ENCODE measurements at regions not wholly inside any gene's neighbourhood (a gene's known extent, or its start where the extent isn't known, plus 50 kb on each side); places are given as distances from the start of the nearest gene placed in this dataset.

DNA sequence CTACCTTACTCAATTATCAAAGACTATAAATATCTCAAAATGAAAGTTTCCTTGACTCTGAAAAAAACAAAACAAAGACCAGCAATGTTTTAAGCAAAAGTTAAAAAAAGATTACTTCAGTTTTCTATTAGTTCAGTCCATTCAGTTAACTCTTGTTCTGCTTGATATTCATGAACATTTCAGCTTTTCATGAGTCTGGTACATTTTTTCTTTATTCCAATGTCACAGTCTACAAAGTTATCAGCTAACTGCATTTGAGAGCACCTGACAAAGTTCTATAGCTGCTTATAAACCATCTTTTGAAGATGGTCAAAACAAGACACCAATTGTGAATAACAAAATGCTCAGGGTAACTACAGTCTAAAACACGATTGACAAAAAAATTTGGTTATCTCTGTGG is 156.1 kb upstream of the NOX3 start:
- no peak for TF ChIP-seq EZH2phosphoT487 (IDR thresholded peaks at IDR 0.05; ENCODE audit: insufficient read depth, low read depth)
- no peak for TF ChIP-seq EZH2 (IDR thresholded peaks at IDR 0.05; ENCODE audit: insufficient read depth, poor library complexity, severe bottlenecking)
- no peaks in the 10 kb centered on the region for H3K9me3 ChIP-seq (ENCODE audit: low read depth)
- no peaks in the 10 kb centered on the region for H4K20me1 ChIP-seq (ENCODE audit: insufficient read depth)
- no peaks in the 10 kb centered on the region for H3K27me3 ChIP-seq (replicated peaks; ENCODE audit: insufficient read depth)
- no peaks in the 10 kb centered on the region for H3K4me1 ChIP-seq (ENCODE audit: insufficient read depth)
- no peaks in the 10 kb centered on the region for H3K36me3 ChIP-seq (ENCODE audit: low read depth)
- no peak overlapping the region for H3K9ac ChIP-seq
- no peak for DNase-seq
- in situ Hi-C loops (cut with MboI) = no loop called here
- H3K4me2 ChIP-seq (ENCODE audit: unreplicated experiment) = no peak overlapping the region
- H3K4me3 ChIP-seq = no peak overlapping the region
- H3K79me2 ChIP-seq (ENCODE audit: insufficient read depth) = no peaks in the 10 kb centered on the region
- H3F3A ChIP-seq (ENCODE audit: insufficient read depth) = no peaks in the 10 kb centered on the region
- no peaks in the 10 kb centered on the region for H3K9me2 ChIP-seq (ENCODE audit: insufficient read depth)
- no peak overlapping the region for H2AFZ ChIP-seq
- H3K27ac ChIP-seq = no peak overlapping the region
- WGBS, 2 experiments (ENCODE audit: low coverage in 1 of 2, low lambda C conversion rate in 2 of 2, missing lambda C conversion rate in 2 of 2) = 13% methylated on average over 1 of the region's 1 CpG

DNA sequence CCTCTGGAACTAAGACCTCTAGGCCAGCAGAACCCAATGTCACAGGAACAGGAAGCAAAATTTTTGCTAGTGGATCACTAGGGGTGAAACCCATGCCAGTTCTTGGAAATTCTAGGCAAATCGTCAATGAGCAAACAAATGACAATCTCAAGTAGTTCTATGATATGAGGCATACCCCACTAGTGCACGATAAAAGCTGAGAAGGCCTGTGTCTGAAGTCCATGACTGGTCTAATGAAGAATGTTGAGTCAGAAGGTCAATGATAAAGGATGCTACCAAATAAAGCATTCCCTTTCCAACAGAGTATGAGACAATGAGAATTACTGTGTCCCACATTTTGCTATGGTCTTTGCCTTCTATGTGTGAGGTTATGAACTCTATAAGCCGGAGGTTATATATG is 149.4 kb upstream of the NOX3 start:
- Histone ChIP-seq H3K27me3 (replicated peaks; ENCODE audit: insufficient read depth) (no peaks in the 10 kb centered on the region), H3K9ac (no peak overlapping the region), H3K4me1 (ENCODE audit: insufficient read depth) (no peaks in the 10 kb centered on the region), H3K79me2 (ENCODE audit: insufficient read depth) (no peaks in the 10 kb centered on the region), H4K20me1 (ENCODE audit: insufficient read depth) (no peaks in the 10 kb centered on the region), H3K27ac (no peak overlapping the region), H3K36me3 (ENCODE audit: low read depth) (no peaks in the 10 kb centered on the region), H3F3A (ENCODE audit: insufficient read depth) (no peaks in the 10 kb centered on the region), H3K9me2 (ENCODE audit: insufficient read depth) (no peaks in the 10 kb centered on the region), H3K4me2 (ENCODE audit: unreplicated experiment) (no peak overlapping the region), H3K4me3 (no peak overlapping the region), H3K9me3 (ENCODE audit: low read depth) (no peaks in the 10 kb centered on the region), H2AFZ (no peak overlapping the region)
- in situ Hi-C loops (cut with MboI) = no loop called here
- TF ChIP-seq EZH2phosphoT487 (IDR thresholded peaks at IDR 0.05; ENCODE audit: insufficient read depth, low read depth) (no peak), EZH2 (IDR thresholded peaks at IDR 0.05; ENCODE audit: insufficient read depth, poor library complexity, severe bottlenecking) (no peak)
- no peak for DNase-seq
- WGBS, 2 experiments (ENCODE audit: low coverage in 1 of 2, low lambda C conversion rate in 2 of 2, missing lambda C conversion rate in 2 of 2) = 37 to 45% methylated on average over 3 of the region's 3 CpGs

DNA sequence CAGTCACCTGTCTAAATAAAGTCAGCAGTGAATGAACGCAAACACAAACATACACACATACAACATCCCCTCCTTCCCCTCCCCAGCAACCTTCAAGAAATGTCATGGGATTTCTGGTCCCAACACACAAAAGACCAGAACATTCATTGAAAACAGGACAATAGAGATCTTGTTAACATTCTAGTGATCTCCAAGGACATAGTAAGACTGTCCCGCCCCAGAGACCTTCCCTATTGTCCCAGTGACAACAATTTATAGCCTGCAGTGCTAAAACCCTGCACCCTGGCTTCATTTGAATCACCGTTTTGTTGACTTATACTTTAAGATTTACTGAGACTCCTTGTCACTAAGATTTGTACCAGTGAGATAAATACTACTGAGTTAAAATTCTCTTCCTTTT is 143.9 kb upstream of the NOX3 start:
- Histone ChIP-seq H3K4me1 (ENCODE audit: insufficient read depth) (no peaks in the 10 kb centered on the region), H2AFZ (no peak overlapping the region), H3K4me3 (no peak overlapping the region), H4K20me1 (ENCODE audit: insufficient read depth) (no peaks in the 10 kb centered on the region), H3K9ac (no peak overlapping the region), H3K4me2 (ENCODE audit: unreplicated experiment) (no peak overlapping the region), H3K27ac (no peak overlapping the region), H3K9me2 (ENCODE audit: insufficient read depth) (no peaks in the 10 kb centered on the region), H3K36me3 (ENCODE audit: low read depth) (no peaks in the 10 kb centered on the region), H3K27me3 (replicated peaks; ENCODE audit: insufficient read depth) (no peaks in the 10 kb centered on the region), H3F3A (ENCODE audit: insufficient read depth) (no peaks in the 10 kb centered on the region), H3K79me2 (ENCODE audit: insufficient read depth) (no peaks in the 10 kb centered on the region), H3K9me3 (ENCODE audit: low read depth) (no peaks in the 10 kb centered on the region)
- DNase-seq = no peak
- no peak for TF ChIP-seq EZH2 (IDR thresholded peaks at IDR 0.05; ENCODE audit: insufficient read depth, poor library complexity, severe bottlenecking)
- no peak for TF ChIP-seq EZH2phosphoT487 (IDR thresholded peaks at IDR 0.05; ENCODE audit: insufficient read depth, low read depth)
- in situ Hi-C loops (cut with MboI) = no loop called here
- 16 to 17% methylated on average over 3 of the region's 3 CpGs for WGBS, 2 experiments (ENCODE audit: low coverage in 1 of 2, low lambda C conversion rate in 2 of 2, missing lambda C conversion rate in 2 of 2)

DNA sequence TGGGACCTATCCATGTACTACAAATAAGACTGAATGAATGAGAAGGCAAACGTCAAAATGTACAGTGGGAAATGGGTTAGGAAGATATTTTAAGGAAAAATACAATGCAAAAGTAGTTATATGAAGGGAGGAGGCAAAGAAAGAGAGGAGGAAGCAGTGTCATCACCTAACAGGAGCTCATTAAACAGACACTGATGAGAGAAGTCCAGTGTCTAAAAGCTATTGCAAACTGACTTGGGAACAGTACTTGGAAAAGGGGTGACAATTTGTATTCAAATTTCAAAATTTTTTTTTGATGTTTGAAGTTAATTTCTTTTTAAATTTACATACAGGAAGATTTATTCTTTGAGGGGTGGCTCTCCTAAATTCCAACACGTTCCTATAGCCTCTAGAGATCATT is 143.5 kb upstream of the NOX3 start:
- WGBS, 2 experiments (ENCODE audit: low coverage in 1 of 2, low lambda C conversion rate in 2 of 2, missing lambda C conversion rate in 2 of 2) = 8 to 14% methylated on average over 2 of the region's 2 CpGs

DNA sequence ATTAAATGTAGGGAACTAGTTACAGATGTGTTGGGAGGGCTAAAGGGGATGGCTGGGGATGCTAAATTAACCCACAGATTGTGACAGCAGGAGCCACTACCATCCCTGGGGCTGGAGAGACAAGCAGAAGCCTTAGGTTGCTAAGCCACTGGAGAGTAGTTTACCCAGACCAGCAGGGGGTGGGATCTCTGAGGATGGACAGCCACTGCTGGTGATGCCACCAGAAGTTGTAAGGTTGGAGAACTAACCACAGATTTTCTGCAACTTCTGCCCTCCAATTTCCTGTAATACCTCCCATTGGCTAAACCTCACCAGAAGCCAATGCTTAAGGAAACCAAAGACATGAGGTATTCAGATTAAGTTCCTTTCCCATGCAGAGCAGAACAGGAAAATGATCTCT is 139.6 kb upstream of the NOX3 start:
- Histone ChIP-seq H3K27me3 (replicated peaks; ENCODE audit: insufficient read depth) (no peaks in the 10 kb centered on the region), H3F3A (ENCODE audit: insufficient read depth) (no peaks in the 10 kb centered on the region), H3K9ac (no peak overlapping the region), H3K4me2 (ENCODE audit: unreplicated experiment) (no peak overlapping the region), H3K79me2 (ENCODE audit: insufficient read depth) (no peaks in the 10 kb centered on the region), H2AFZ (no peak overlapping the region), H3K36me3 (ENCODE audit: low read depth) (no peaks in the 10 kb centered on the region), H3K4me3 (no peak overlapping the region), H3K9me3 (ENCODE audit: low read depth) (no peaks in the 10 kb centered on the region), H3K4me1 (ENCODE audit: insufficient read depth) (no peaks in the 10 kb centered on the region), H3K9me2 (ENCODE audit: insufficient read depth) (no peaks in the 10 kb centered on the region), H4K20me1 (ENCODE audit: insufficient read depth) (no peaks in the 10 kb centered on the region), H3K27ac (no peak overlapping the region)
- no peak for TF ChIP-seq EZH2 (IDR thresholded peaks at IDR 0.05; ENCODE audit: insufficient read depth, poor library complexity, severe bottlenecking)
- no peak for TF ChIP-seq EZH2phosphoT487 (IDR thresholded peaks at IDR 0.05; ENCODE audit: insufficient read depth, low read depth)
- no peak for DNase-seq
- in situ Hi-C loops (cut with MboI) = no loop called here

More for the DNA sequence above, 143.5 kb upstream of the NOX3 start:
- in situ Hi-C loops (cut with MboI) = no loop called here
- H3K9ac ChIP-seq = no peak overlapping the region
- DNase-seq = no peak
- H3K4me2 ChIP-seq (ENCODE audit: unreplicated experiment) = no peak overlapping the region
- no peaks in the 10 kb centered on the region for H3K4me1 ChIP-seq (ENCODE audit: insufficient read depth)
- no peaks in the 10 kb centered on the region for H3K27me3 ChIP-seq (replicated peaks; ENCODE audit: insufficient read depth)
- H4K20me1 ChIP-seq (ENCODE audit: insufficient read depth) = no peaks in the 10 kb centered on the region
- no peak overlapping the region for H2AFZ ChIP-seq
- no peak overlapping the region for H3K4me3 ChIP-seq
- H3K27ac ChIP-seq = no peak overlapping the region
- H3F3A ChIP-seq (ENCODE audit: insufficient read depth) = no peaks in the 10 kb centered on the region
- no peaks in the 10 kb centered on the region for H3K79me2 ChIP-seq (ENCODE audit: insufficient read depth)
- TF ChIP-seq EZH2phosphoT487 (IDR thresholded peaks at IDR 0.05; ENCODE audit: insufficient read depth, low read depth) (no peak), EZH2 (IDR thresholded peaks at IDR 0.05; ENCODE audit: insufficient read depth, poor library complexity, severe bottlenecking) (no peak)
- H3K36me3 ChIP-seq (ENCODE audit: low read depth) = no peaks in the 10 kb centered on the region
- H3K9me3 ChIP-seq (ENCODE audit: low read depth) = no peaks in the 10 kb centered on the region
- no peaks in the 10 kb centered on the region for H3K9me2 ChIP-seq (ENCODE audit: insufficient read depth)

Data from GM23248 (cell line).